RWPE2 (cell line): ENCODE measurements at regions not wholly inside any gene's neighbourhood (a gene's known extent, or its start where the extent isn't known, plus 50 kb on each side); places are given as distances from the start of the nearest gene placed in this dataset.

Experiments used
- ATAC-seq: fragments of 200-7000 bp; cut with Tn5 transposase; 3 replicates; pipeline ENCODE4 v1.9.1; 2021; ENCODE audit warnings: low read depth
- DNase-seq: peaks from one replicate; pipeline ENCODE4 v3.0.0-alpha.2; 2020; ENCODE audit warnings: low spot score
- H3K27ac ChIP-seq: fragments of 450-650 bp; 2 replicates; pipeline ENCODE4 v1.5.1; 2017; ENCODE audit warnings: mild to moderate bottlenecking; ENCODE audit not compliant: poor library complexity, severe bottlenecking
- H3K27me3 ChIP-seq: fragments of 250-450 bp; sonication (Bioruptor Pico); 2 replicates; pipeline ENCODE4 v1.5.1; 2021; ENCODE audit warnings: mild to moderate bottlenecking, moderate library complexity; ENCODE audit not compliant: insufficient read depth, poor library complexity, severe bottlenecking
- H3K36me3 ChIP-seq: fragments of 250-450 bp; sonication (Bioruptor Pico); 2 replicates; pipeline ENCODE4 v1.5.1; 2020; ENCODE audit warnings: low read depth, mild to moderate bottlenecking, moderate library complexity
- H3K4me1 ChIP-seq: fragments of 250-450 bp; sonication (Bioruptor Pico); 2 replicates; pipeline ENCODE4 v1.5.1; 2021; ENCODE audit warnings: mild to moderate bottlenecking, moderate library complexity; ENCODE audit not compliant: insufficient read depth, poor library complexity, severe bottlenecking
- H3K4me3 ChIP-seq: fragments of 250-450 bp; sonication (Bioruptor Pico); 2 replicates; pipeline ENCODE4 v1.5.1; 2021; ENCODE audit warnings: mild to moderate bottlenecking, moderate library complexity; ENCODE audit not compliant: severe bottlenecking
- H3K9me3 ChIP-seq: fragments of 250-450 bp; sonication (Bioruptor Pico); 2 replicates; pipeline ENCODE4 v1.5.1; 2021; ENCODE audit warnings: mild to moderate bottlenecking, moderate library complexity; ENCODE audit not compliant: severe bottlenecking
- CTCF ChIP-seq: fragments of 450-650 bp; IDR thresholded peaks from one replicate; pipeline ENCODE4 v1.5.1; 2017; ENCODE audit warnings: mild to moderate bottlenecking, moderate library complexity; ENCODE audit not compliant: poor library complexity, severe bottlenecking

- H3K36me3 ChIP-seq: no peaks in the 10 kb centered on the region
- ATAC-seq (no peak), DNase-seq (no peak)
- H3K27ac ChIP-seq: no peak overlapping the region
- TF ChIP-seq CTCF: no peak
- no peaks in the 10 kb centered on the region for H3K4me1 ChIP-seq
- no peaks in the 10 kb centered on the region for H3K27me3 ChIP-seq
- no peaks in the 10 kb centered on the region for H3K9me3 ChIP-seq
- H3K4me3 ChIP-seq: no peak overlapping the region
Measured at GRCh38 chrX:116863029-116863428, 400.3 kb upstream of the CT83 start.

GRCh38 chrX:116862340-116862739 lies 399.6 kb upstream of the CT83 start:
- no peaks in the 10 kb centered on the region for H3K27me3 ChIP-seq
- no peak overlapping the region for H3K27ac ChIP-seq
- no peaks in the 10 kb centered on the region for H3K9me3 ChIP-seq
- ATAC-seq (no peak), DNase-seq (no peak)
- TF ChIP-seq CTCF: no peak
- no peak overlapping the region for H3K4me3 ChIP-seq
- H3K4me1 ChIP-seq: no peaks in the 10 kb centered on the region
- H3K36me3 ChIP-seq: no peaks in the 10 kb centered on the region

- H3K4me3 ChIP-seq: no peak overlapping the region
- H3K4me1 ChIP-seq: no peaks in the 10 kb centered on the region
- no peak for DNase-seq
- H3K27ac ChIP-seq: no peak overlapping the region
- no peak for ATAC-seq
- no peaks in the 10 kb centered on the region for H3K36me3 ChIP-seq
- no peaks in the 10 kb centered on the region for H3K27me3 ChIP-seq
- H3K9me3 ChIP-seq: no peaks in the 10 kb centered on the region
- TF ChIP-seq CTCF: no peak
Measured at GRCh38 chrX:116841290-116841689, 378.5 kb upstream of the CT83 start.

GRCh38 chrX:116827063-116827462 lies 364.3 kb upstream of the CT83 start:
- ATAC-seq: no peak
- H3K4me1 ChIP-seq: no peaks in the 10 kb centered on the region

GRCh38 chrX:116824785-116825184 lies 362.0 kb upstream of the CT83 start:
- no peaks in the 10 kb centered on the region for H3K36me3 ChIP-seq
- TF ChIP-seq CTCF: no peak
- no peaks in the 10 kb centered on the region for H3K27me3 ChIP-seq
- H3K4me1 ChIP-seq: no peaks in the 10 kb centered on the region
- no peaks in the 10 kb centered on the region for H3K9me3 ChIP-seq
- DNase-seq (no peak), ATAC-seq (no peak)
- no peak overlapping the region for H3K4me3 ChIP-seq
- no peak overlapping the region for H3K27ac ChIP-seq

More at GRCh38 chrX:116827063-116827462, 364.3 kb upstream of the CT83 start:
- Histone ChIP-seq H3K27ac (no peak overlapping the region), H3K4me3 (no peak overlapping the region), H3K9me3 (no peaks in the 10 kb centered on the region), H3K27me3 (no peaks in the 10 kb centered on the region), H3K36me3 (no peaks in the 10 kb centered on the region)
- no peak for DNase-seq
- no peak for TF ChIP-seq CTCF
